Ishikawa (cell line): ENCODE measurements at regions not wholly inside any gene's neighbourhood (a gene's known extent, or its start where the extent isn't known, plus 50 kb on each side); places are given as distances from the start of the nearest gene placed in this dataset.

Source experiments
- CEBPB ChIP-seq: IDR thresholded peaks from 2 replicates; pipeline ENCODE4 v1.6.1; 2012
- CREB1 ChIP-seq: IDR thresholded peaks from 2 replicates; pipeline ENCODE4 v1.6.1; 2012; ENCODE audit warnings: low read depth
- EGR1 ChIP-seq: IDR thresholded peaks from 2 replicates; pipeline ENCODE4 v1.6.1; 2012
- EP300 ChIP-seq: IDR thresholded peaks from 2 replicates; pipeline ENCODE4 v1.6.1; 2012; ENCODE audit warnings: borderline replicate concordance
- FOXM1 ChIP-seq: IDR thresholded peaks from 2 replicates; pipeline ENCODE4 v1.6.1; 2012; ENCODE audit warnings: low read depth, borderline replicate concordance
- NFIC ChIP-seq: IDR thresholded peaks from 2 replicates; pipeline ENCODE4 v1.6.1; 2012
- RAD21 ChIP-seq: IDR thresholded peaks from 2 replicates; pipeline ENCODE4 v1.6.1; 2012; ENCODE audit warnings: low read depth
- REST ChIP-seq: IDR thresholded peaks from 2 replicates; pipeline ENCODE4 v1.6.1; 2012; ENCODE audit warnings: low read depth, mild to moderate bottlenecking
- TAF1 ChIP-seq: IDR thresholded peaks from 2 replicates; pipeline ENCODE4 v1.6.1; 2012; ENCODE audit warnings: low read depth, mild to moderate bottlenecking
- TCF12 ChIP-seq: IDR thresholded peaks from 2 replicates; pipeline ENCODE4 v1.6.1; 2012; ENCODE audit warnings: low read depth
- TEAD4 ChIP-seq: IDR thresholded peaks from 2 replicates; pipeline ENCODE4 v1.6.1; 2012
- USF1 ChIP-seq: IDR thresholded peaks from 2 replicates; pipeline ENCODE4 v1.6.1; 2012
- YY1 ChIP-seq: IDR thresholded peaks from 2 replicates; pipeline ENCODE4 v1.6.1; 2012; ENCODE audit warnings: low read depth
- ZBTB7A ChIP-seq: IDR thresholded peaks from 2 replicates; pipeline ENCODE4 v1.6.1; 2012; ENCODE audit warnings: low read depth
- TF ChIP-seq, protein P1 (sequence below): IDR thresholded peaks from 2 replicates; pipeline ENCODE4 v1.6.1; 2012

- TF ChIP-seq TEAD4 (no peak), REST (no peak), USF1 (no peak), CREB1 (no peak), TCF12 (no peak), EP300 (no peak), YY1 (no peak), CEBPB (no peak), EGR1 (no peak), TAF1 (no peak), FOXM1 (no peak), RAD21 (no peak), ZBTB7A (no peak), NFIC (no peak)
- TF ChIP-seq, protein P1, sequence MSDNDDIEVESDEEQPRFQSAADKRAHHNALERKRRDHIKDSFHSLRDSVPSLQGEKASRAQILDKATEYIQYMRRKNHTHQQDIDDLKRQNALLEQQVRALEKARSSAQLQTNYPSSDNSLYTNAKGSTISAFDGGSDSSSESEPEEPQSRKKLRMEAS: no peak
These were observed 442.3 kb upstream of the MAP3K7 start for GRCh38 chr6:91029211-91029610.

- TF ChIP-seq USF1: no peak
- TF ChIP-seq REST: no peak
- no peak for TF ChIP-seq TEAD4
- no peak for TF ChIP-seq TCF12
- TF ChIP-seq EP300: no peak
- TF ChIP-seq ZBTB7A: no peak
- TF ChIP-seq, protein P1: no peak
- TF ChIP-seq CREB1: no peak
- TF ChIP-seq FOXM1: no peak
These were observed 436.7 kb upstream of the MAP3K7 start for GRCh38 chr6:91023529-91023928.

GRCh38 chr6:91020744-91021143, 433.9 kb upstream of the MAP3K7 start:
- TF ChIP-seq ZBTB7A (no peak), EGR1 (no peak), CREB1 (no peak), RAD21 (no peak), TAF1 (no peak)

- TF ChIP-seq USF1 (no peak), CEBPB (no peak), TEAD4 (no peak), ZBTB7A (no peak), YY1 (no peak), EGR1 (no peak), NFIC (no peak), RAD21 (no peak), REST (no peak), FOXM1 (no peak), EP300 (no peak), TAF1 (no peak), CREB1 (no peak), TCF12 (no peak)
- TF ChIP-seq, protein P1: no peak
These were observed 431.7 kb upstream of the MAP3K7 start for GRCh38 chr6:91018586-91018985.
